ENCODE measurements at regions not wholly inside any gene's neighbourhood (a gene's known extent, or its start where the extent isn't known, plus 50 kb on each side); places are given as distances from the start of the nearest gene placed in this dataset.

- no peak overlapping the region for H3K4me3 ChIP-seq (ENCODE audit: low read depth, low read length)
- TF ChIP-seq, protein P1, sequence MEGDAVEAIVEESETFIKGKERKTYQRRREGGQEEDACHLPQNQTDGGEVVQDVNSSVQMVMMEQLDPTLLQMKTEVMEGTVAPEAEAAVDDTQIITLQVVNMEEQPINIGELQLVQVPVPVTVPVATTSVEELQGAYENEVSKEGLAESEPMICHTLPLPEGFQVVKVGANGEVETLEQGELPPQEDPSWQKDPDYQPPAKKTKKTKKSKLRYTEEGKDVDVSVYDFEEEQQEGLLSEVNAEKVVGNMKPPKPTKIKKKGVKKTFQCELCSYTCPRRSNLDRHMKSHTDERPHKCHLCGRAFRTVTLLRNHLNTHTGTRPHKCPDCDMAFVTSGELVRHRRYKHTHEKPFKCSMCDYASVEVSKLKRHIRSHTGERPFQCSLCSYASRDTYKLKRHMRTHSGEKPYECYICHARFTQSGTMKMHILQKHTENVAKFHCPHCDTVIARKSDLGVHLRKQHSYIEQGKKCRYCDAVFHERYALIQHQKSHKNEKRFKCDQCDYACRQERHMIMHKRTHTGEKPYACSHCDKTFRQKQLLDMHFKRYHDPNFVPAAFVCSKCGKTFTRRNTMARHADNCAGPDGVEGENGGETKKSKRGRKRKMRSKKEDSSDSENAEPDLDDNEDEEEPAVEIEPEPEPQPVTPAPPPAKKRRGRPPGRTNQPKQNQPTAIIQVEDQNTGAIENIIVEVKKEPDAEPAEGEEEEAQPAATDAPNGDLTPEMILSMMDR (IDR thresholded peaks at IDR 0.05; ENCODE audit: low read depth, low read length), result no peak
Measured at GRCh38 chr9:14031810-14032209, 282.1 kb downstream of the NFIB start.

DNA sequence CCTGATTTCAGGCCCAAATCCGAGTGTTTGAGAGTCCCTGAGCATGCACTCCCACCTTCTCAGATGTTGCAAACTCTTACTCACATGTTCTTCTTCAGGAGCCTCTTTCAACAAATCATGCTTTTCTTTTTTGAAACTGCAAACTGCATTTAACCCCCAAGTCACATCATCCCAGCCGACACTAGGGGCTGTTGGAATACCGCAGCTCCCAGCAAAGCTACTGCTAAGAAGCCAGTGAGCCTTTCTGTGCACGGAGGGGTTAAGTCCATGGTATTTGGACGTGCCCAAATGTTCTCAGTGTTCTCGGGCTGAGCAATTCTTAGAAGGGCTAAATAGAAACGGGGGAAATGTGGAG, 282.9 kb downstream of the NFIB start:
- TF ChIP-seq, protein P1 (IDR thresholded peaks at IDR 0.05; ENCODE audit: low read depth, low read length), result no peak
- no peak overlapping the region for H3K4me3 ChIP-seq (ENCODE audit: low read depth, low read length)

GRCh38 chr9:14030375-14031059, 283.4 kb downstream of the NFIB start:
- TF ChIP-seq, protein P1 (IDR thresholded peaks at IDR 0.05; ENCODE audit: low read depth, low read length), result no peak
- H3K4me3 ChIP-seq (ENCODE audit: low read depth, low read length), result peak overlapping the region; percentile 20; the same call in 1 of the 2 replicates

DNA sequence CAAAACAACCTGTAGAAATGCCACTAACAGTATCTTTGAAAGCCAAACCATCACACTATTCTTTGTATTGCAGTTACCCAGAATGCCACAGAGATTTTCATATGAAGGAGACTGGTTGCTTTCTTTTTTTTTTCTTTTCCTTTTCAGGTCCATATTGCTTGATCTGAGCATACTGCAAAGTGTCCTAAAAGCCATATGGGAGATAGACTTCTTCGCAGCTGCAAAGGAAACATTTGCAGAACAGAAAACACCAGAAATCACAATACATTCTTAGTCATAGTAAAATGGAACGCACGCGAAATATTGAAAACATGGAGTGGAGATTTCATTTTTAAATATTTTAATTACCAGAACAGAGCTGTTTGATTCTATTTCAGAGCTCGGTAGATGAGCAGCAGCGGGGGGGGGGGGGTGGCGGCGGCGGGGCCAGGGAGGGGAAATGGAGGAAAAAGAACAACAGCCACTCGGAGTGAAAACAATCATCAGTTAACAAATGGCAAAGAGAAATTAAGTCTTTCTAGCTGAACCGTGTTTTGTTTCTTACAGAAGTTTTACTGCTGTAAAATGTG, 284.1 kb downstream of the NFIB start:
- TF ChIP-seq, protein P1 (IDR thresholded peaks at IDR 0.05; ENCODE audit: low read depth, low read length), result no peak
- peak overlapping the region; percentile 20; the same call in 1 of the 2 replicates for H3K4me3 ChIP-seq (ENCODE audit: low read depth, low read length)

GRCh38 chr9:14027116-14027800, 286.7 kb downstream of the NFIB start:
- H3K4me3 ChIP-seq (ENCODE audit: low read depth, low read length), result no peak overlapping the region
- TF ChIP-seq, protein P1 (IDR thresholded peaks at IDR 0.05; ENCODE audit: low read depth, low read length), result no peak

DNA sequence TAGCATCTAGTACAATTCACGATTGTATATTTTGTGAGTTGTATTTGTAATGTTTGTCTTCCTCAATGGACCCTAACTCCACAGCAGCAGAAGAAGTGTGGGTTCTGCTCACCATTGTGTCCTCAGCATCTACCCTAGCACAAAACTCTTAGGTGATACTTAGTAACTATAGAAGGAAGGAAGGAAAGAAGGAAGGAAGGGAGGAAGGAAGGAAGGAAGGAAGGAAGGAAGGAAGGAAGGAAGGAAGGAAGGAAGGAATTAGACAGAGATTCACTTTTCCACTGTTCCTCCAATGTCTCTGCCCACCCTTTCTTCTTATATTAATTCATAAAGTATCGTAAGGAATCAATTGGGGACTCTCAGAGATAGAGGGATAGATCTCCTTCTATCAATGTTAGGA, 288.2 kb downstream of the NFIB start:
- TF ChIP-seq, protein P1 (IDR thresholded peaks at IDR 0.05; ENCODE audit: low read depth, low read length), result no peak
- no peak overlapping the region for H3K4me3 ChIP-seq (ENCODE audit: low read depth, low read length)

GRCh38 chr9:14023285-14023684, 290.7 kb downstream of the NFIB start:
- no peak overlapping the region for H3K4me3 ChIP-seq (ENCODE audit: low read depth, low read length)
- TF ChIP-seq, protein P1 (IDR thresholded peaks at IDR 0.05; ENCODE audit: low read depth, low read length), result no peak

Data from WI38 (cell line).